NCI-H2196 (cell line): ENCODE measurements at regions not wholly inside any gene's neighbourhood (a gene's known extent, or its start where the extent isn't known, plus 50 kb on each side); places are given as distances from the start of the nearest gene placed in this dataset.
"Not testable (repeated sequence)": the region's sequence is repeated elsewhere in the genome, so short reads cannot be mapped to it uniquely, and the experiment has no call there.

ENCODE experiments used
- DNase-seq: peaks from one replicate; lab custom pipeline; 2025; ENCODE audit not compliant: unreplicated experiment; lab: John Stamatoyannopoulos, UW

- DNase-seq, result no peak
Observed at GRCh38 chr12:46522071-46522470, 149.5 kb upstream of the SLC38A2 start.

GRCh38 chr12:46521145-46521544, 148.6 kb upstream of the SLC38A2 start:
- no peak for DNase-seq

GRCh38 chr12:46519407-46519806, 146.8 kb upstream of the SLC38A2 start:
- no peak for DNase-seq

- DNase-seq, result no peak
Observed at GRCh38 chr12:46518729-46519128, 146.2 kb upstream of the SLC38A2 start.

- DNase-seq, result no peak
Observed at GRCh38 chr12:46518169-46518568, 145.6 kb upstream of the SLC38A2 start.

- DNase-seq, result no peak
Observed at GRCh38 chr12:46517579-46517962, 145.0 kb upstream of the SLC38A2 start.

GRCh38 chr12:46516933-46517578, 144.5 kb upstream of the SLC38A2 start:
- no peak for DNase-seq

GRCh38 chr12:46516238-46516932, 143.8 kb upstream of the SLC38A2 start:
- DNase-seq, result no peak

GRCh38 chr12:46515829-46516228, 143.3 kb upstream of the SLC38A2 start:
- DNase-seq, result no peak

- no peak for DNase-seq
Observed at GRCh38 chr12:46514886-46515285, 142.3 kb upstream of the SLC38A2 start.

GRCh38 chr12:46510257-46510656, 137.7 kb upstream of the SLC38A2 start:
- DNase-seq, result not testable (repeated sequence)

- no peak for DNase-seq
Observed at GRCh38 chr12:46509135-46509534, 136.6 kb upstream of the SLC38A2 start.

- no peak for DNase-seq
Observed at GRCh38 chr12:46508651-46509050, 136.1 kb upstream of the SLC38A2 start.

- no peak for DNase-seq
Observed at GRCh38 chr12:46507766-46508165, 135.2 kb upstream of the SLC38A2 start.

GRCh38 chr12:46506961-46507360, 134.4 kb upstream of the SLC38A2 start:
- no peak for DNase-seq

GRCh38 chr12:46506198-46506597, 133.6 kb upstream of the SLC38A2 start:
- no peak for DNase-seq

GRCh38 chr12:46504494-46504893, 131.9 kb upstream of the SLC38A2 start:
- no peak for DNase-seq

GRCh38 chr12:46503637-46504175, 131.1 kb upstream of the SLC38A2 start:
- no peak for DNase-seq

GRCh38 chr12:46500673-46501072, 128.1 kb upstream of the SLC38A2 start:
- no peak for DNase-seq

GRCh38 chr12:46499901-46500300, 127.3 kb upstream of the SLC38A2 start:
- DNase-seq, result no peak

- DNase-seq, result no peak
Observed at GRCh38 chr12:46499226-46499625, 126.7 kb upstream of the SLC38A2 start.

- no peak for DNase-seq
Observed at GRCh38 chr12:46497739-46498138, 125.2 kb upstream of the SLC38A2 start.

- DNase-seq, result no peak
Observed at GRCh38 chr12:46494424-46494823, 121.9 kb upstream of the SLC38A2 start.
